GM19372 (cell line): ENCODE measurements at regions not wholly inside any gene's neighbourhood (a gene's known extent, or its start where the extent isn't known, plus 50 kb on each side); places are given as distances from the start of the nearest gene placed in this dataset.

Experiments used
- ATAC-seq: cut with Tn5 transposase; IDR thresholded peaks from one replicate; pipeline ENCODE4 v1.9.1; 2021; ENCODE audit warnings: mild to moderate bottlenecking, low read depth, moderate library complexity; ENCODE audit not compliant: unreplicated experiment

DNA sequence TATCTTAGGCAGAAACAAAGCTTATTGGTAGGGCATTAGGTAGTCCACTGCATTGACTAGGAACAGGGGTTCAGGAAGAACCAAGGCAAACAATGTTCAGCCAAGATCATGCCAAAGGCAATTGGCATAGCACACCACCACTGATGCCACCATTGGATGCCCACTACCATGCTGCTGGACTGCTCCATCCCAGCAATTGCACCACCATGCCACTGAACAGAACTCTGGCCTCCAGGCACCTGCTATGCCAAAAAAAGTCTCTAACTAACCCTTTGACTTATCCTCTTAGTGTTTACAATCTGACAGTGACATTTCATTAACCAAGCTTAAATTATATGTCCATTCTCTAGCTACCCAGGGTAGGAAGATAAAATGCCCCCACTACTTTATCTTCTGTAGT is 509.6 kb upstream of the CAMK1G start:
- no peak for ATAC-seq

DNA sequence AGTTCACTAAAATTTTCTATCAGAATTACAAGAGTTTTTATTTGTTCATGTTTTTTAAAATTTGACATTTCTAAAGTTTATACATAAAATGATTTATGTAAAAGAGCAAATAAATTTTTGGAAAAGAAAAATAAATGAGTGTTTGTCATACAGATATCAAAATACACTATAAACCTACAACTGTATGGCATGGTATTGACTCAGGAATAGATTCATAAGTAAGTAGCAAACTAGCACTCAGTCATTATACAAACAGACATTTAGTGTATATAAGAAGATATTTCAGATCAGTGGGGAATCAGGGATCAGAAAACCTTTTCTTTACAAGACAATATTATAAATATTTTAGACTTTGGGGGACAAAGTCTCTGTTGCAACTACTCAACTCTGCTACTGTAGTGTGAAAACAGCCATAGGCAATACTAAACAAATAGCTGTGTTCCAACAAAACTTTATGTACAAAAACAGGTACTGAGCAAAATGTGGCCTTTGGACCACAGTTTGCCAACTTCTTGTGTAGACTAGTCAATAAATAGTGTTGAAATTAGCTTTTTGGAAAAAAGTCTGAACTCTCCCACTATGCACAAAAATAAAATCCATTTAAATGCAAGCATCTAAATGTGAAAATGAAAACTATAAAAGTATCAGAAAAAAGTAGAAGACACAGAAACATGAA is 508.8 kb upstream of the CAMK1G start:
- no peak for ATAC-seq

DNA sequence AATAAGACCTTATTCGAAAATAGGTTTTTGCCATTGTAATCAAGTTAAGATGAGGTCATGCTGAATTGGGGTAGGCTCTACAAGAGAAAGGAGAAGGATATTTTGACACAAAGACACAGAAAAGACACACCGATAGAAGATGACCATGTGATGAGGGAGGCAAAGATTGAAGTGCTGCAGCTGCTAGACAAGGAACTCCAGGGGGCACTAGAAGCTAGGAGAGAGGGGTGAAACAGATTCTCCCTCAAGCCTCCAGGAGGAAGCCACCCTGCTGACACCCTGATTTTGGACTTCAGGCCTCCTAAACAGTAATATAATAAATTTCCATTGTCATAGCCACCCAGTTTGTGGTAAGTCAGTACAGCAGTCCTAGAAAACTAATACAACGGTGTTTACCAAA is 506.8 kb upstream of the CAMK1G start:
- no peak for ATAC-seq

DNA sequence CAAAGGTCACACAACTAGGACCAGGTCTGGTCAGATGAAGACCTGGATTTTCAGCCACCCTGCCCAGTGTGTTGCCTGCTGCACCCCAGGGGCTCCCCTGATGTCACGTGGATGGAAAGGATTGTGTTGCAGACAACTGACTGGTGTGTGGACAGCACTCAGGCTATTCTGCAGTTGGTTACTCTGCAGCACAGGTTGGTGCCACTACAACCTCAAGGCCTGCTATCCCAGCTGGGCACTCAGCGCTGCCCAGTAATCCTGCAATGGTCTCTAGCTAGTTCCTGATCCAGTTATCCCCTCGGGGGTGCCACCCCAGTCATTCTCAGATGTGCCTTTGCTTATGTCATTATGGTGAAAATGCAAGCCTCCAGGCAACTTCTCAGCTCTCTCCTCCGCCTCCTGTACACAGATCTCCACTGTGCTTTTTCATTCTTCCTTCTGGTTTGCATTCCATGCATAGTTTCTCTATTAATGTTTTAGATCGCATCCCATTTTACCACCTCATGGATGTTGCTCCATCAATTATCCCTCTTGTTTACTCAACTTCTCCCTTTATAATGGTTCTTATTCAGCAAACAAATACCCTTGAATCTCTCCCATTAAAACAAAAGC is 503.2 kb upstream of the CAMK1G start:
- no peak for ATAC-seq

DNA sequence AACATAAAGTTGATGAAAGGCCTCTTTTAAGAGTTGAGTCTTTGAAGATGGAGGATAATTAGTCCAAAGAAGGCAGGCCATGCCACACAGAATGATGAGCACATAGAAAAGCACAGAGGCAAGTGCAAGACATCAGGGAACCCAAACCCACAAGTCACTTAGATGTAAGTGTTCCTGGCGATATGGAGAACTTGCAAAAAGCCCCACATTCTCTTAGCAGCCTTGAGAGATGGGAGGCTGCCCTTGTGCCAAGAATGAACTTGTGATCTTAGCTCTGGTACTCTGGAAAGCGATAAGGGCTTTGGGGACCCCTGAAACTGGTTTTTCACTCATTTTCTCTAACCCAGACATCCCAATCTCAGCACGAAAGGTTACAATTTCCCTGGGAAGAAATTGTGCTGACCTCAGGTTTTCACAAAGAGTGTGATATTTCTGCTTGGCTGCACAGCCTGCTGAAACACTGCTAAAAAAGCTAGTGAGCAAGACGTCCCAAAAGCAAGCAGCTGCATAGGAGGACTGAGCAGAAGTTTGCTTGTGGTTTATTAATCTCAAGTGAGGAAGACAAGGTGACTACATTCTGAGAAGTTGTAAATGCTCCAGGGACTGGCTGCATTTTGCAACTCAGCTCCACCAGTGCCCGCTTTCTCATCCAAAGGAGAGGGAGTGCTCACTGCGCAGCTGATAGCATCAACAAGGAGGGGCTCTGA is 496.9 kb upstream of the CAMK1G start:
- ATAC-seq = peak; percentile 73

DNA sequence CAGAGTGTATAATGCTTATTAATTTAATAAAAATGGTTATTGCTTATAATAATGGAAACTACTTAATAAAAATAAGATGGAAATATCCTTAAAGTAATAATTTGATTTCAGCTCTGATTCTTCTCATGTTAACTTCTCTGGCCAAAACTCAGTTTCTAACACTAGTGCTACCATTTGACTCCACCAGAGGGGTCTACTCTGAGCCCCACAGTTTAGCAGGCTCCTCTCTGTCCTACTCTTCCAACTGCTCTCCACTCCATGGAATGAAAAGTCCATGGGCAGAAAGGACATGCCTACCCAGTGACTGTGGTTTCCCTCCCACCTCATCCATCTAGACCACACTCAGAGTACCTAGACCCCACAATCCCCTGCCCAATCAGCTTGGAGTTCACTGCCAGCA is 489.1 kb upstream of the CAMK1G start:
- no peak for ATAC-seq

DNA sequence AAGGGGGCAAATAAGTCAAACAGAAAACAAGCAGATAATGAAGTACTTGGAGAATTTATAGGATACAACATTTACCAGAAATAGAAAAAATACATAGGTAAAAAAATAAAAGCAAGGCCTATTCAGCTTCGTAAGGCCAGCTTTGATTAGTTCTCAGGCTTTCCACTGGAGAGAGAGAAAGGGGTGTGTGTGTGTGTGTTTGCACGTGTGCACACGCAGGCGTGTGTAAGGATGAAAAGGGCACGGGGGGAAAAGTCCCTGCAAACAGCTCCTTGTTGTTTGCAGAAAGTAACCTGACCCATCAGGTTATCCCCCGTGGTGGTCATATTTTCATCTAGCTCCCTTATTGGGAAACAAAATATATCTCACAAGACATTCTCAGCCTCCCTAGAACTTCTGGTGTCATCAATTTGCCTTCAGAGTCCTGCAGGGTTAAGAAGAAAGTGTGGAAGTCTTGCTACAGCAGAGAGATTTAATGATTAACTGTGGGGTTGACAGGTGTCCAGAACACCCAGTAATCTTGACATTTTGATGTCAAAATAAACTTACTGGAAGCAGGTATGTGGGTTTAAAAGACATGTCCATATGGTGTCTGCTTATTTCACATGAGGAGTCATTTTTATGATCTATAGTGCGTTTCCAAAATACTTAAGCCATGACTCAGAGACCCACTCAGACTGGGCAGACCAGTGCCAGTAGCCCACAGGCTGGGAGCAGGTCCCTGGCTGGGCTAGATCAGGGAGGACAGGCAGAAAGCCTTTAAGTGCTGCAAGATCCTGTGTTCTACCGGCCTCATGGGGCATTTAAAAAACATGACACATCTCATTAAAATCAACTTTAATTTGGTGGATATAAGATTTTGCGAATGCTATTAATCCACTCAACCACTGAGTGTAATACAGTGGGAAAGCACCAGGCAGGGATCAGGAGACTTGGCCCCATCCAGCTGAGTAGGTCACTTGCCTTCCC is 487.6 kb upstream of the CAMK1G start:
- ATAC-seq = no peak

DNA sequence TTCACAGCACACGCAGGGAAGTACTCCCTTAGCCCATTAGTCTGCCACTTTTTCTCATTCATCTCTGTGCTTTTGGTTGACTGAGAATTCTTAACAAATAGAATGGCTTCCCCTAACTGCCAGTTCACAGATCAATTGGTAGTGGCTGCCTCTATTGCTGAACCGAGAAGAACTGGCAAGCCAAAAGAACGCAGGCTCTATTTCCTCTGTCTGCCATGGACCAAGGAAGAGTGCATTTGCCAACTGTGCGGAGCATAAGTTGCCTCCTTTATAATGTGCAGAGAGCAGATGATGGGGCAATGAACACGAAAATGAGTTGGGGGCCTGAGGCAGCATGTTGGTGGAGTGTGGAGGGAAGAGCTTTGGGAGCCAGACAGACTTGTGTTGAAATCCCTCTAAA is 483.1 kb upstream of the CAMK1G start:
- ATAC-seq = no peak

DNA sequence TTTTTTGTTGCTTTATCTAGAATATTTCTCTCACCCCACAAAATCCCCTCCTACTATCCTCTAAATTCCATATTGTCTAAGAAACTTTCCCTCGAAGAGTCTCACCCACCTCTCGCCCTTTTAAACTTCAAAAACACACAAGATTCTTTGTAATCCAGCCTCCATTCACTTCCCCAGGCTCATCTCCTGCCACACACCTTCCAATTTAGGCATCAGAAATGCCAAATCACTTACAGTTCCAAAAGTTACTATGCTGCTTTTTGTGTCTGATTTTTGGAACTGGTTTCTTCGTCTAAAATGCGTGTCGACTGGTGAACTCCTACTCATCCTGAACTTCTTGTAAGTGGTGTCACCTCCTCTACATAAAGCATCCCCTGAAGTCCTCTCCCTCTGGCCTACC is 482.4 kb upstream of the CAMK1G start:
- no peak for ATAC-seq

DNA sequence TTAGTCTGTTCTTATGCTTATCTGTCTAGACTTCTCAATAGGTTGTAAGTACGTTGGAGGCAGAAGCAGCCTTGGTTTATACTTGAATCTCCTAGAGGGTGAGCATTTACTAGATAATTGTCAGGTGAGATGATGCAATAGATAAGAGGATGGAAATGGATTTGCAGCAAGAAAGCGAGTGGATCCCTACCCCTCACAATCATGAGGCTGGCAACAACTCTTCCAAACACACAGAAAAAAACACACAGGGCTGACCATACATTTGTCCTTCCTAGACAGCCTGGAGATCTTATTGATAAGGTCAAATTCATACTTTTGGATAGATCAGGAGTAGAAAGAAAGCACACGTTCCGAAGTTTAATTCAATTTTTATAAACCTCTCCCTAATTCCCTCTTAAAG is 481.4 kb upstream of the CAMK1G start:
- ATAC-seq = no peak

DNA sequence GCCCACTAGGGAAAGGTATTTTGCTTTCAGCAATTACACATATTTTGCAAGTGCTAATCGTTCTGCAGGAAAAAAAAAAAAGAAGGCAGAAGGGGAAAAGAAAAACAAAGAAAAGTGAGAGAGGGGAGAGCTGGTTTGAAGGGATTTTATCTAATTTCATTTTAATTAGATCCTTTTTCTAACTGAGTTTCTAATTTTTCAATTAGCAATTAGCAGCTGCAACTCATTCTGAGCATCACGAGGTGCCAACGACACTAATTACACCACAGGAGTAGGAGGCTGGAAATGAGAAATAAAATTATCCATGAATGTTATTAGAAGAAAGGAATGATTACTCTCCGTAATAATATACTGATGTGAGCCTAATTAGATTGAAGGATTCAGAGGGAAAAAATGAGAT is 481.0 kb upstream of the CAMK1G start:
- ATAC-seq = no peak

DNA sequence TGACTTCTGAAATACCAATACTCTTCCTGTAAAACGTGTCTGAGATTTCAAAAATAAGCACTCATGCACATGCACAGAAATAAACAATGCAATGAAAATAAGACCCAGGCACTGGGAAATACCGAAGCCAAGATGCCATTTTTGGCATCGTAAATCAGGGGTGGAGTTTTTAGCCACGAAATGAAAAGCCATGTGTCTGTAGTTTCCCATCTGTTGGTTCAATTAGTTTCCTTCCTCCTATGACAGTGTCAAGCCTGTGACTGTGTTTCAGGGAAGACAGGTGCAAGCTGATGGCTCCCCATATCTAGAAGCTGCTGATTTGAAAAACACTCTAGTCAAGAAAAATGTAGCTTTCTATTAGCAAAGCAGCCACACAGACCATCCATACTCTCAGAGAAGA is 480.4 kb upstream of the CAMK1G start:
- peak; percentile 47 for ATAC-seq

DNA sequence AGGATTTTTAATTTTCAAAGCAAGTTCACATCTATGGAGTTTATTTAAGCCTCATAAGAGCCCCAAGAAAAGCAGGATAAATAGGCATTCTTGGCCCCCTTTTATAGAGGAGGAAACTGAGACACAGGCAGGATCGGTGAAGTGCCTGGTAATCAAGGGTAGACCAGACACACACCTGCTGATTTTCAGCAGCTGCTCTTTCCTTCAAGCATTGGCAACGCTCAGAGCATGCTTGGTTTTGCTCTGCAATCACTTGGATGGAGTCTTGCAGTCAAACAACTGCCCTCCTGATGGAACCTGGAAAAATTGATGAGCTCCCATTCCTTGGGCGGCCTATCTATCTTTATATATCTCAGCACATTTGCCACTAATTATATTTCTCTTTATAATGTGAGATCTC is 478.9 kb upstream of the CAMK1G start:
- no peak for ATAC-seq

DNA sequence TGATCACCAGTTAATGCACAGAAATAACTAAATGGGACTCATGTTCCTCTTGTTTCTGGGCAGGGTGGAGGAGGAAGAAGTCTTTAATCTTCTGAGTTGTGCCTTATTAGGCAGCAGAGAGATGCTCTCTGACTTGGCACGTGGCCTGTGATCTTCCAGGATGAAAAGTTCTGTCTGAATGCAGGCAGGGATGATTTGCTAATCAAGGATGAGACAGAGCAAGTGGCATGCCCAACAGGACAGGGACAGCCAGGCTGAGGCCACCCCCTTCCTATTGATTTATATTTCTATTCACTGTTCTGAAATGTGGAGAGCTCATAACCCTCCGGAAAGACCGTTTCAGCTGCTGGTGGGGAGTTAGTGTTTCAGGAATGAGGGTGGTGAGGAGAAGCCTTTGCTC is 477.8 kb upstream of the CAMK1G start:
- ATAC-seq = no peak

DNA sequence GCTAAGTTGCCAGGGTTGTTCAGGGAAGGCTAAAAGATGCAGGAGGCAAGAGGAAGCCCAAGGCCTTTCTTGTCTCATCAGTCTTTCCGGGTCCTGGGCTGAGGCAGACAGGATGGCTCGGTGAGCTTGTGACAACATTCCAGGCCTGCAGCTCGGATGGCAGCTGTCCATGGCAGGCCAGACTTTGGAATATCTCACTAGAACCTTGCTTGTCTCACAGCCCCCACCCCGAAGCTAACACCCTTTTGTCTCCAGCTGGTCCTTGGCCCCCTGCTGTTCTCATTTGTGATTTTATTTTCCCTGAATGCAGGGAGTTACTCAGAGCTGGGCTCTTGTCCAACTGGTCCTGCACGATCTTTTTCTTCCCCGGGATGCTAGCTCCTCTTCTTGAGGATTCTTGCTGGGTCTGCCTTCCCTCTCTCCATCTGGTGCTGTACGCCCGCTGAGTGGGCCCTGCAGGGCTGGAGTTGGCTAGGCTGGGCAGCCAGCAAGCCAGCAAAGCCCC is 477.2 kb upstream of the CAMK1G start:
- no peak for ATAC-seq

DNA sequence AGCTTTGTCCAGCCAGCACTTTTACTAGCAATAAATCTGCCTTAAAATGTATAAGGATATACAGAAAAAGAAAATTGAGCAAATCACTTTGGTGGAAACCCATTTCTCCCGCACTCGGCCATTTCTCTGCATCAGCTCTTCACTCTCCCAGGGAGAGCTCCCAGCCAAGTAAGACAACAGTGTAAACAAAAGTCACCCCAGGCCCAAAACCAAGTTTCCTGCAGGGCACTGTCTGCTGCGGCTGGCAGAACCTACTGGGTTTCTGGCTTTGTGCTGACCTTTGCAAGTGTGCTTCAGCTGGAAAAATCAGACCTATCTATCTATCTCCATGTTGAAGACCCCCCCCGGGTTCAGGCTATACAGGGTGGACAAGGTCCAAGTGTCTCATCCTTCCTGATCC is 476.7 kb upstream of the CAMK1G start:
- ATAC-seq = no peak

DNA sequence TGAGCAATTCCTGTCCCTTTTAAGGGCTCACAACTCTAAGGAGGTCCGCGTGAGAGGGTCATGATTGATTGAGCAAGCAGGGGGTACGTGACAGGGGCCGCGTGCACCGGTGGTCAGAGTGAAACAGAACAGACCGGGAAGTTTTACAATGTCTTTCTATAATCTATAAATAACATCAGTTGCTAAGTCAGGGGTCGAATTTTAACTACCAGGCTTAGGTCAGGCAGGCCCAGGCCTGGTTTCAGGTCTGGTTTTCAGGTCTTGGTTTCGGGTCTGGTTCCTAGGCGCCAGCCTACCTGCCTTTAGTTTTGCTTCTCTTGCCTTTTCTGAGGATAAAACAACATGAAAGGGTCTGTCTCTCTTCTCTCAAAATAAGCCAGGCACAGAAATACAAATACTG is 476.0 kb upstream of the CAMK1G start:
- ATAC-seq = no peak

DNA sequence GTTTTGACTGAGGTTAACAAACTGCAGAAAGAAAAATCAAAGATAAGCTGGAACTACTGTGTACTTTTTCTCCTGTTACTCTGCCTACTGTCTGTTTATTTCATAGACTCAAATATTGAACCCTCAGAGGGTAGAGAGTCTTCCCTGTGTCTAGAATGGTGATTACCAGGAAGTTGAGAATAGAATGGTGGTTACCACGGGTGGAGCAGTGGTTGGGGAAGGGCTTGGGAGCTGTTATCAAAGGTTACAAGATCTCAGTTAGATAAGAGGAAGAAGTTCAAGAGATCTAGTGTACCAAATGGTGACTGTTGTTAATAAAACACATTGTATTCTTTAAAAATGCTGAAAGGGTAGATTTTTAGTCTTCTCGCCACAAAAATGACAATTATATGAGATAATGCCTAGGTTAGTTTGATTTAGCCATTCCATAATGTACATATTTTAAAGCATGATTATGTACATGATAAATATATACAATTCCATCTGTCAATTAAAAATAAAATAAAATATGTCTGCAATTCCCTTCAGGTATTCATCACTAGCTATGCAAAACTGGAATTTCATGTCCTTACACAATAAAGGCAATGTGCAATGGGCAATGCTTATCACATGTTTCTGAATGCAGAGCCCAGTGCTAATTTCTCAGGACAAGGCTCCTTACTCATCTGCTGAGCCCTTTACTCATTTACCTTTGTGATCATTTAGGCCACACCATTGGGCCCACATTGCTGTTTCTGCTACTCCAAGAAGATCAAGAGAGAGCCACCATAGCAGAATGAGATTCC is 474.3 kb upstream of the CAMK1G start:
- no peak for ATAC-seq

DNA sequence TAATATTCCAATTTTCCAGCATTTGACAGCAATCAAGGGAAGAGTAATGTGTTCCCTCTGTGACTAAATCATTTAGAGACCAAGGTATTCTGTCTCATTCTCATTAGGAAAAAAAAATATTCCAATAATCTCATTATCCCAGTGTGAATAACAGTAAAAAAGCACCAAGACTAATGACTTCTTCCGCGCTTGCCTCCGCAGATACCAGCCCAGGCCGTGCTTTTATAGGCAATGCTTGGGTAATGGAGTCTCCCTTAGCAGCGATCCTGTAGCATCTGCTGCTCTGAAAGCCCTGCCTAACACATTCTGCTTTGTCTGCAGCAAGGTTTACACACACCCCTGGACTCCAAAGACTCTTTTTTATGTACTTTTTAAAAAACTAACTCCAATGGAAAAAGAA is 470.0 kb upstream of the CAMK1G start:
- no peak for ATAC-seq

DNA sequence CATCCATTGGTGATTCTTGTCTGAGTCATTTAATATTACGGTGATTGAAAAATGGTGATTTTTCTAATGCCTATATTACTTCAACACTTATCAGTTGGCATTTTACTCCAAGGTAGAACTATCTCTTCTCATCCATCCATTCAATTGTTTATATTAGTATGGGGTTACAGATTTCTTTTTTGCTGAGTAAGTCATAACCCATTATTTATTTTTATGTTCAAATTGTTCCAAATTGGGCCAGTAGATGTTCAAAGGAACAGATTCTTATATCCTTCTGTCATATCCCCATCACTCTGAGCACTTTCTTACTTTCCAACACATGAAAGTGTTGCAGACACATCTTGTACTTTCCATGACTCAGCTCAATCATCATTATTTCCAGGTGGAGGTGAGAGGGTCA is 466.8 kb upstream of the CAMK1G start:
- no peak for ATAC-seq
